WTC11 (cell line): ENCODE measurements at regions not wholly inside any gene's neighbourhood (a gene's known extent, or its start where the extent isn't known, plus 50 kb on each side); places are given as distances from the start of the nearest gene placed in this dataset.

Source experiments
- ATAC-seq: fragments of 200-7000 bp; cut with Tn5 transposase; 2 replicates; pipeline ENCODE4 v1.10.0; 2021; ENCODE audit warnings: mild to moderate bottlenecking, moderate library complexity
- CTCF ChIA-PET: fragments of 300-600 bp; sonication (Branson Sonifier 250); formaldehyde crosslinking; loops from one replicate; lab custom pipeline; 2021; ENCODE audit warnings: antibody characterized with exemption; lab: Charles Lee
- POLR2A ChIA-PET: fragments of 350-600 bp; sonication (Branson Sonifier 250); formaldehyde crosslinking; loops from one replicate; lab custom pipeline; 2021; ENCODE audit warnings: antibody characterized with exemption; lab: Charles Lee
- DNase-seq: peaks from one replicate; pipeline ENCODE4 v3.0.0; 2021; ENCODE audit warnings: low spot score
- H3K27ac Mint-ChIP-seq: 2 replicates; pipeline ENCODE4 v1.8.0; 2021; ENCODE audit warnings: mixed read lengths
- H3K27me3 Mint-ChIP-seq: 2 replicates; pipeline ENCODE4 v1.8.0; 2021; ENCODE audit warnings: low read depth, mild to moderate bottlenecking, moderate library complexity, mixed read lengths
- H3K36me3 Mint-ChIP-seq: 2 replicates; pipeline ENCODE4 v1.8.0; 2021; ENCODE audit warnings: mixed read lengths
- H3K4me1 Mint-ChIP-seq: 2 replicates; pipeline ENCODE4 v1.8.0; 2022; ENCODE audit warnings: mixed read lengths
- H3K4me3 Mint-ChIP-seq: 2 replicates; pipeline ENCODE4 v1.8.0; 2021; ENCODE audit warnings: mild to moderate bottlenecking, moderate library complexity, mixed read lengths
- H3K9me3 Mint-ChIP-seq: 2 replicates; pipeline ENCODE4 v1.8.0; 2021; ENCODE audit warnings: mixed read lengths
- CREB1 ChIP-seq: sonication (generic); formaldehyde crosslinking; IDR thresholded peaks from 2 replicates; pipeline ENCODE4 v1.8.0; 2023; ENCODE audit warnings: mild to moderate bottlenecking, missing genetic modification reagents
- CREM ChIP-seq: sonication (generic); formaldehyde crosslinking; IDR thresholded peaks from 2 replicates; pipeline ENCODE4 v1.8.1; 2022; ENCODE audit warnings: mild to moderate bottlenecking, missing genetic modification reagents, moderate library complexity
- CTCF ChIP-seq: fragments of 200-600 bp; IDR thresholded peaks from 2 replicates; pipeline ENCODE4 v1.8.0; 2022; ENCODE audit warnings: antibody characterized with exemption
- E2F1 ChIP-seq: sonication (generic); formaldehyde crosslinking; IDR thresholded peaks from 2 replicates; pipeline ENCODE4 v1.8.0; 2022; ENCODE audit warnings: mild to moderate bottlenecking, missing genetic modification reagents
- FOXJ3 ChIP-seq: sonication (generic); formaldehyde crosslinking; IDR thresholded peaks from 2 replicates; pipeline ENCODE4 v1.9.0; 2021; ENCODE audit warnings: missing genetic modification reagents, mild to moderate bottlenecking, borderline replicate concordance
- GRHL2 ChIP-seq: fragments of 250-450 bp; sonication (Bioruptor Pico); IDR thresholded peaks from 2 replicates; pipeline ENCODE4 v1.8.0; 2022; ENCODE audit warnings: mild to moderate bottlenecking, moderate library complexity; ENCODE audit not compliant: insufficient replicate concordance, severe bottlenecking
- JAZF1 ChIP-seq: fragments of 250-450 bp; sonication (Bioruptor Pico); IDR thresholded peaks from 2 replicates; pipeline ENCODE4 v1.9.0; 2021; ENCODE audit warnings: moderate library complexity, mild to moderate bottlenecking, inconsistent platforms
- MAX ChIP-seq: sonication (generic); formaldehyde crosslinking; IDR thresholded peaks from 2 replicates; pipeline ENCODE4 v1.8.0; 2022; ENCODE audit warnings: mild to moderate bottlenecking, missing genetic modification reagents
- NFE2L1 ChIP-seq: sonication (generic); formaldehyde crosslinking; IDR thresholded peaks from 2 replicates; pipeline ENCODE4 v1.8.1; 2023; ENCODE audit warnings: missing genetic modification reagents
- NR3C1 ChIP-seq: sonication (generic); formaldehyde crosslinking; conservative IDR thresholded peaks from 2 replicates; pipeline ENCODE4 v1.8.1; 2023; ENCODE audit warnings: low read depth, mild to moderate bottlenecking, missing genetic modification reagents
- SOX15 ChIP-seq: fragments of 250-450 bp; sonication (Bioruptor Pico); IDR thresholded peaks from 2 replicates; pipeline ENCODE4 v1.9.0; 2021; ENCODE audit warnings: mild to moderate bottlenecking
- ZBTB43 ChIP-seq: sonication (generic); formaldehyde crosslinking; IDR thresholded peaks from 2 replicates; pipeline ENCODE4 v1.8.1; 2023; ENCODE audit warnings: mild to moderate bottlenecking, missing genetic modification reagents
- ZNF396 ChIP-seq: fragments of 250-450 bp; sonication (Bioruptor Pico); IDR thresholded peaks from 2 replicates; pipeline ENCODE4 v1.8.0; 2021; ENCODE audit warnings: mild to moderate bottlenecking, moderate library complexity, borderline replicate concordance
- ZNF512 ChIP-seq: sonication (generic); formaldehyde crosslinking; IDR thresholded peaks from 2 replicates; pipeline ENCODE4 v1.8.1; 2022; ENCODE audit warnings: missing genetic modification reagents, borderline replicate concordance
- TF ChIP-seq, protein P1 (sequence below): fragments of 250-450 bp; sonication (Bioruptor Pico); IDR thresholded peaks from 2 replicates; pipeline ENCODE4 v1.9.0; 2021; ENCODE audit warnings: mild to moderate bottlenecking
- TF ChIP-seq, protein P2 (sequence below): sonication (generic); formaldehyde crosslinking; IDR thresholded peaks from 2 replicates; pipeline ENCODE4 v1.8.1; 2023; ENCODE audit warnings: mild to moderate bottlenecking, missing genetic modification reagents
- TF ChIP-seq, protein P3 (sequence below): fragments of 250-450 bp; sonication (Bioruptor Pico); IDR thresholded peaks from 2 replicates; pipeline ENCODE4 v1.8.0; 2021; ENCODE audit warnings: mild to moderate bottlenecking

GRCh38 chr20:23192469-23192868 is 106.3 kb upstream of the CD93 start (continued):
- TF ChIP-seq, protein P1, sequence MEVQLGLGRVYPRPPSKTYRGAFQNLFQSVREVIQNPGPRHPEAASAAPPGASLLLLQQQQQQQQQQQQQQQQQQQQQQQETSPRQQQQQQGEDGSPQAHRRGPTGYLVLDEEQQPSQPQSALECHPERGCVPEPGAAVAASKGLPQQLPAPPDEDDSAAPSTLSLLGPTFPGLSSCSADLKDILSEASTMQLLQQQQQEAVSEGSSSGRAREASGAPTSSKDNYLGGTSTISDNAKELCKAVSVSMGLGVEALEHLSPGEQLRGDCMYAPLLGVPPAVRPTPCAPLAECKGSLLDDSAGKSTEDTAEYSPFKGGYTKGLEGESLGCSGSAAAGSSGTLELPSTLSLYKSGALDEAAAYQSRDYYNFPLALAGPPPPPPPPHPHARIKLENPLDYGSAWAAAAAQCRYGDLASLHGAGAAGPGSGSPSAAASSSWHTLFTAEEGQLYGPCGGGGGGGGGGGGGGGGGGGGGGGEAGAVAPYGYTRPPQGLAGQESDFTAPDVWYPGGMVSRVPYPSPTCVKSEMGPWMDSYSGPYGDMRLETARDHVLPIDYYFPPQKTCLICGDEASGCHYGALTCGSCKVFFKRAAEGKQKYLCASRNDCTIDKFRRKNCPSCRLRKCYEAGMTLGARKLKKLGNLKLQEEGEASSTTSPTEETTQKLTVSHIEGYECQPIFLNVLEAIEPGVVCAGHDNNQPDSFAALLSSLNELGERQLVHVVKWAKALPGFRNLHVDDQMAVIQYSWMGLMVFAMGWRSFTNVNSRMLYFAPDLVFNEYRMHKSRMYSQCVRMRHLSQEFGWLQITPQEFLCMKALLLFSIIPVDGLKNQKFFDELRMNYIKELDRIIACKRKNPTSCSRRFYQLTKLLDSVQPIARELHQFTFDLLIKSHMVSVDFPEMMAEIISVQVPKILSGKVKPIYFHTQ (CRISPR knock-in tag), result no peak
- TF ChIP-seq ZNF396 (CRISPR knock-in tag) (no peak), GRHL2 (no peak), CREB1 (CRISPR knock-in tag) (no peak), NR3C1 (CRISPR knock-in tag) (no peak)

GRCh38 chr20:23190557-23190956 is 104.4 kb upstream of the CD93 start:
- peaks cover 9% of the 10 kb centered on the region for H3K9me3 Mint-ChIP-seq
- no peaks in the 10 kb centered on the region for H3K36me3 Mint-ChIP-seq
- H3K4me3 Mint-ChIP-seq, result no peak overlapping the region
- CTCF ChIA-PET, result interaction anchor here (1.1 to 1.4 kb wide), 3 partner anchors 11 to 339 kb away, joined by 3 to 4 read pairs (median 3); no protein-coding TSS in a partner anchor
- TF ChIP-seq ZNF512 (CRISPR knock-in tag) (no peak), CREB1 (CRISPR knock-in tag) (no peak), FOXJ3 (CRISPR knock-in tag) (no peak), CTCF (no peak), NFE2L1 (CRISPR knock-in tag) (no peak), E2F1 (no peak), JAZF1 (CRISPR knock-in tag) (no peak), SOX15 (CRISPR knock-in tag) (no peak), MAX (CRISPR knock-in tag) (no peak)
- TF ChIP-seq, protein P2, sequence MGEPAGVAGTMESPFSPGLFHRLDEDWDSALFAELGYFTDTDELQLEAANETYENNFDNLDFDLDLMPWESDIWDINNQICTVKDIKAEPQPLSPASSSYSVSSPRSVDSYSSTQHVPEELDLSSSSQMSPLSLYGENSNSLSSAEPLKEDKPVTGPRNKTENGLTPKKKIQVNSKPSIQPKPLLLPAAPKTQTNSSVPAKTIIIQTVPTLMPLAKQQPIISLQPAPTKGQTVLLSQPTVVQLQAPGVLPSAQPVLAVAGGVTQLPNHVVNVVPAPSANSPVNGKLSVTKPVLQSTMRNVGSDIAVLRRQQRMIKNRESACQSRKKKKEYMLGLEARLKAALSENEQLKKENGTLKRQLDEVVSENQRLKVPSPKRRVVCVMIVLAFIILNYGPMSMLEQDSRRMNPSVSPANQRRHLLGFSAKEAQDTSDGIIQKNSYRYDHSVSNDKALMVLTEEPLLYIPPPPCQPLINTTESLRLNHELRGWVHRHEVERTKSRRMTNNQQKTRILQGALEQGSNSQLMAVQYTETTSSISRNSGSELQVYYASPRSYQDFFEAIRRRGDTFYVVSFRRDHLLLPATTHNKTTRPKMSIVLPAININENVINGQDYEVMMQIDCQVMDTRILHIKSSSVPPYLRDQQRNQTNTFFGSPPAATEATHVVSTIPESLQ, result no peak
- TF ChIP-seq, all 79 proteins: peak for 0
- no peaks in the 10 kb centered on the region for H3K27me3 Mint-ChIP-seq
- no peak overlapping the region for H3K27ac Mint-ChIP-seq
- no peak for DNase-seq
- no peaks in the 10 kb centered on the region for H3K4me1 Mint-ChIP-seq
- POLR2A ChIA-PET, result no interaction called here
- ATAC-seq, result no peak

- CTCF ChIA-PET, result interaction anchor here (1.4 kb wide), 2 partner anchors 11 to 338 kb away, joined by 3 to 4 read pairs; no protein-coding TSS in a partner anchor
Observed at GRCh38 chr20:23189854-23190253, 103.7 kb upstream of the CD93 start.

More at GRCh38 chr20:23189854-23190253, 103.7 kb upstream of the CD93 start:
- ATAC-seq (no peak), DNase-seq (no peak)
- POLR2A ChIA-PET, result no interaction called here
- no peak overlapping the region for H3K4me3 Mint-ChIP-seq
- H3K36me3 Mint-ChIP-seq, result peaks cover under 1% of the 10 kb centered on the region; the same call in 1 of the 2 replicates
- no peaks in the 10 kb centered on the region for H3K4me1 Mint-ChIP-seq
- H3K27me3 Mint-ChIP-seq, result no peaks in the 10 kb centered on the region
- H3K27ac Mint-ChIP-seq, result no peak overlapping the region
- TF ChIP-seq, protein P3, sequence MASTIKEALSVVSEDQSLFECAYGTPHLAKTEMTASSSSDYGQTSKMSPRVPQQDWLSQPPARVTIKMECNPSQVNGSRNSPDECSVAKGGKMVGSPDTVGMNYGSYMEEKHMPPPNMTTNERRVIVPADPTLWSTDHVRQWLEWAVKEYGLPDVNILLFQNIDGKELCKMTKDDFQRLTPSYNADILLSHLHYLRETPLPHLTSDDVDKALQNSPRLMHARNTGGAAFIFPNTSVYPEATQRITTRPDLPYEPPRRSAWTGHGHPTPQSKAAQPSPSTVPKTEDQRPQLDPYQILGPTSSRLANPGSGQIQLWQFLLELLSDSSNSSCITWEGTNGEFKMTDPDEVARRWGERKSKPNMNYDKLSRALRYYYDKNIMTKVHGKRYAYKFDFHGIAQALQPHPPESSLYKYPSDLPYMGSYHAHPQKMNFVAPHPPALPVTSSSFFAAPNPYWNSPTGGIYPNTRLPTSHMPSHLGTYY (CRISPR knock-in tag), result no peak
- no peak for TF ChIP-seq CREM (CRISPR knock-in tag)
- no peak for TF ChIP-seq NR3C1 (CRISPR knock-in tag)
- no peak for TF ChIP-seq ZBTB43 (CRISPR knock-in tag)
- peaks cover 10% of the 10 kb centered on the region for H3K9me3 Mint-ChIP-seq
